ENCODE measurements at regions not wholly inside any gene's neighbourhood (a gene's known extent, or its start where the extent isn't known, plus 50 kb on each side); places are given as distances from the start of the nearest gene placed in this dataset.
"Not testable (repeated sequence)": the region's sequence is repeated elsewhere in the genome, so short reads cannot be mapped to it uniquely, and the experiment has no call there.

GRCh38 chr14:104266631-104267575 lies 128.5 kb downstream of the KIF26A start:
- Histone ChIP-seq H3K27ac (ENCODE audit: low read depth, low read length) (no peak overlapping the region), H3K79me2 (ENCODE audit: control insufficient read depth, insufficient read depth, low read length, unreplicated experiment) (no peaks in the 10 kb centered on the region), H3K27me3 (ENCODE audit: insufficient read depth, low read length) (peaks cover 4% of the 10 kb centered on the region), H2AFZ (ENCODE audit: low read length, unreplicated experiment) (no peak overlapping the region), H3K36me3 (ENCODE audit: insufficient read depth, low read length) (no peaks in the 10 kb centered on the region), H3K4me3 (ENCODE audit: low read depth, low read length) (no peak overlapping the region), H3K4me1 (ENCODE audit: control insufficient read depth, insufficient read depth, low read length, unreplicated experiment) (no peaks in the 10 kb centered on the region)

- Histone ChIP-seq H3K4me3 (ENCODE audit: low read depth, low read length) (no peak overlapping the region), H2AFZ (ENCODE audit: low read length, unreplicated experiment) (no peak overlapping the region), H3K27me3 (ENCODE audit: insufficient read depth, low read length) (peaks cover 8% of the 10 kb centered on the region), H3K27ac (ENCODE audit: low read depth, low read length) (no peak overlapping the region), H3K36me3 (ENCODE audit: insufficient read depth, low read length) (no peaks in the 10 kb centered on the region), H3K4me1 (ENCODE audit: control insufficient read depth, insufficient read depth, low read length, unreplicated experiment) (no peaks in the 10 kb centered on the region), H3K79me2 (ENCODE audit: control insufficient read depth, insufficient read depth, low read length, unreplicated experiment) (no peaks in the 10 kb centered on the region)
Observed at GRCh38 chr14:104267895-104268294, 129.5 kb downstream of the KIF26A start.

GRCh38 chr14:104268295-104268694 lies 129.9 kb downstream of the KIF26A start:
- H3K36me3 ChIP-seq (ENCODE audit: insufficient read depth, low read length): no peaks in the 10 kb centered on the region
- no peak overlapping the region for H3K27ac ChIP-seq (ENCODE audit: low read depth, low read length)
- peaks cover 8% of the 10 kb centered on the region for H3K27me3 ChIP-seq (ENCODE audit: insufficient read depth, low read length)
- H2AFZ ChIP-seq (ENCODE audit: low read length, unreplicated experiment): no peak overlapping the region
- no peaks in the 10 kb centered on the region for H3K79me2 ChIP-seq (ENCODE audit: control insufficient read depth, insufficient read depth, low read length, unreplicated experiment)
- H3K4me1 ChIP-seq (ENCODE audit: control insufficient read depth, insufficient read depth, low read length, unreplicated experiment): no peaks in the 10 kb centered on the region
- no peak overlapping the region for H3K4me3 ChIP-seq (ENCODE audit: low read depth, low read length)

- H3K27me3 ChIP-seq (ENCODE audit: insufficient read depth, low read length): peaks cover 8% of the 10 kb centered on the region
- no peak overlapping the region for H3K4me3 ChIP-seq (ENCODE audit: low read depth, low read length)
- H3K4me1 ChIP-seq (ENCODE audit: control insufficient read depth, insufficient read depth, low read length, unreplicated experiment): no peaks in the 10 kb centered on the region
- H2AFZ ChIP-seq (ENCODE audit: low read length, unreplicated experiment): no peak overlapping the region
- no peaks in the 10 kb centered on the region for H3K79me2 ChIP-seq (ENCODE audit: control insufficient read depth, insufficient read depth, low read length, unreplicated experiment)
- H3K27ac ChIP-seq (ENCODE audit: low read depth, low read length): no peak overlapping the region
- H3K36me3 ChIP-seq (ENCODE audit: insufficient read depth, low read length): no peaks in the 10 kb centered on the region
Observed at GRCh38 chr14:104268725-104269436, 130.5 kb downstream of the KIF26A start.

GRCh38 chr14:104269511-104270241 lies 131.3 kb downstream of the KIF26A start:
- H3K36me3 ChIP-seq (ENCODE audit: insufficient read depth, low read length); H3K4me3 ChIP-seq (ENCODE audit: low read depth, low read length): not testable (repeated sequence)
- H3K27me3 ChIP-seq (ENCODE audit: insufficient read depth, low read length): peaks cover 16% of the 10 kb centered on the region

GRCh38 chr14:104271391-104271790 lies 133.0 kb downstream of the KIF26A start:
- Histone ChIP-seq H2AFZ (ENCODE audit: low read length, unreplicated experiment) (no peak overlapping the region), H3K4me3 (ENCODE audit: low read depth, low read length) (no peak overlapping the region), H3K79me2 (ENCODE audit: control insufficient read depth, insufficient read depth, low read length, unreplicated experiment) (no peaks in the 10 kb centered on the region), H3K27me3 (ENCODE audit: insufficient read depth, low read length) (peaks cover 28% of the 10 kb centered on the region), H3K4me1 (ENCODE audit: control insufficient read depth, insufficient read depth, low read length, unreplicated experiment) (peaks cover 3% of the 10 kb centered on the region), H3K36me3 (ENCODE audit: insufficient read depth, low read length) (no peaks in the 10 kb centered on the region), H3K27ac (ENCODE audit: low read depth, low read length) (no peak overlapping the region)

More at GRCh38 chr14:104269511-104270241, 131.3 kb downstream of the KIF26A start:
- H3K79me2 ChIP-seq (ENCODE audit: control insufficient read depth, insufficient read depth, low read length, unreplicated experiment); H3K4me1 ChIP-seq (ENCODE audit: control insufficient read depth, insufficient read depth, low read length, unreplicated experiment); H2AFZ ChIP-seq (ENCODE audit: low read length, unreplicated experiment); H3K27ac ChIP-seq (ENCODE audit: low read depth, low read length): not testable (repeated sequence)

GRCh38 chr14:104274806-104275205 lies 136.4 kb downstream of the KIF26A start:
- H3K27ac ChIP-seq (ENCODE audit: low read depth, low read length): no peak overlapping the region
- peaks cover 51% of the 10 kb centered on the region for H3K27me3 ChIP-seq (ENCODE audit: insufficient read depth, low read length)
- H3K4me3 ChIP-seq (ENCODE audit: low read depth, low read length): peak overlapping the region; percentile 36; the same call in 1 of the 2 replicates
- no peaks in the 10 kb centered on the region for H3K36me3 ChIP-seq (ENCODE audit: insufficient read depth, low read length)
- no peaks in the 10 kb centered on the region for H3K79me2 ChIP-seq (ENCODE audit: control insufficient read depth, insufficient read depth, low read length, unreplicated experiment)
- no peak overlapping the region for H2AFZ ChIP-seq (ENCODE audit: low read length, unreplicated experiment)
- H3K4me1 ChIP-seq (ENCODE audit: control insufficient read depth, insufficient read depth, low read length, unreplicated experiment): peaks cover 3% of the 10 kb centered on the region

GRCh38 chr14:104277416-104278213 lies 139.2 kb downstream of the KIF26A start:
- Histone ChIP-seq H3K4me1 (ENCODE audit: control insufficient read depth, insufficient read depth, low read length, unreplicated experiment) (peaks cover 3% of the 10 kb centered on the region), H3K27ac (ENCODE audit: low read depth, low read length) (no peak overlapping the region), H2AFZ (ENCODE audit: low read length, unreplicated experiment) (no peak overlapping the region), H3K27me3 (ENCODE audit: insufficient read depth, low read length) (peaks cover 46% of the 10 kb centered on the region), H3K4me3 (ENCODE audit: low read depth, low read length) (no peak overlapping the region), H3K79me2 (ENCODE audit: control insufficient read depth, insufficient read depth, low read length, unreplicated experiment) (no peaks in the 10 kb centered on the region), H3K36me3 (ENCODE audit: insufficient read depth, low read length) (no peaks in the 10 kb centered on the region)

GRCh38 chr14:104278214-104278534 lies 139.8 kb downstream of the KIF26A start:
- H2AFZ ChIP-seq (ENCODE audit: low read length, unreplicated experiment): no peak overlapping the region
- H3K27ac ChIP-seq (ENCODE audit: low read depth, low read length): no peak overlapping the region
- peaks cover 3% of the 10 kb centered on the region for H3K4me1 ChIP-seq (ENCODE audit: control insufficient read depth, insufficient read depth, low read length, unreplicated experiment)
- H3K27me3 ChIP-seq (ENCODE audit: insufficient read depth, low read length): peaks cover 46% of the 10 kb centered on the region
- H3K79me2 ChIP-seq (ENCODE audit: control insufficient read depth, insufficient read depth, low read length, unreplicated experiment): no peaks in the 10 kb centered on the region
- no peaks in the 10 kb centered on the region for H3K36me3 ChIP-seq (ENCODE audit: insufficient read depth, low read length)
- H3K4me3 ChIP-seq (ENCODE audit: low read depth, low read length): no peak overlapping the region

All from ACC112 (cell line).